ENCODE measurements at regions not wholly inside any gene's neighbourhood (a gene's known extent, or its start where the extent isn't known, plus 50 kb on each side); places are given as distances from the start of the nearest gene placed in this dataset.

DNA sequence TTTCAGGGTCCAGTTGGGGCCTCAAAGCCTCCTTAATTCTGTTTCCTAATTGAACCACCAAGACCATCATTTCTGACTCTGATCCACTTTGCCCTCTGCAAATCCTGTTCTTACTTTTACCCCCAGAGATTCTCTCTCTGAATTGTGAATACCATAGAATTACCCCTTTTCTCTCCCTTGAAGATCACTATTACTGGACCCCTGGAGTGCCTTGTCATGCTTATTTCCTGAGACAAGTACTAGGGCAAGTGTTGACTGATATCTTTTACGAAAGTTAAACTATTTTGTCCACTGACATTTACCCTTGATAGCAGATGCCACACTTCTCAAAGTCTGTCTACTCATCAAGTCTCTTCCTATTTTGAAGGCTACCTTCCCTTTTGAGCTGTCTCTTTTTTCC, 246.9 kb upstream of the PTGER4 start:
- Histone ChIP-seq H3K4me1 (no peaks in the 10 kb centered on the region), H3K4me3 (no peak overlapping the region), H3K27me3 (no peaks in the 10 kb centered on the region), H3K36me3 (no peaks in the 10 kb centered on the region), H3K27ac (no peak overlapping the region), H3K9me3 (no peaks in the 10 kb centered on the region)
- DNase-seq, result no peak
- WGBS, 2 donors, result 86 to 95% methylated on average over 1 of the region's 1 CpG
- TF ChIP-seq, protein P1, sequence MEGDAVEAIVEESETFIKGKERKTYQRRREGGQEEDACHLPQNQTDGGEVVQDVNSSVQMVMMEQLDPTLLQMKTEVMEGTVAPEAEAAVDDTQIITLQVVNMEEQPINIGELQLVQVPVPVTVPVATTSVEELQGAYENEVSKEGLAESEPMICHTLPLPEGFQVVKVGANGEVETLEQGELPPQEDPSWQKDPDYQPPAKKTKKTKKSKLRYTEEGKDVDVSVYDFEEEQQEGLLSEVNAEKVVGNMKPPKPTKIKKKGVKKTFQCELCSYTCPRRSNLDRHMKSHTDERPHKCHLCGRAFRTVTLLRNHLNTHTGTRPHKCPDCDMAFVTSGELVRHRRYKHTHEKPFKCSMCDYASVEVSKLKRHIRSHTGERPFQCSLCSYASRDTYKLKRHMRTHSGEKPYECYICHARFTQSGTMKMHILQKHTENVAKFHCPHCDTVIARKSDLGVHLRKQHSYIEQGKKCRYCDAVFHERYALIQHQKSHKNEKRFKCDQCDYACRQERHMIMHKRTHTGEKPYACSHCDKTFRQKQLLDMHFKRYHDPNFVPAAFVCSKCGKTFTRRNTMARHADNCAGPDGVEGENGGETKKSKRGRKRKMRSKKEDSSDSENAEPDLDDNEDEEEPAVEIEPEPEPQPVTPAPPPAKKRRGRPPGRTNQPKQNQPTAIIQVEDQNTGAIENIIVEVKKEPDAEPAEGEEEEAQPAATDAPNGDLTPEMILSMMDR (IDR thresholded peaks at IDR 0.05), result no peak
- TF ChIP-seq EP300 (IDR thresholded peaks at IDR 0.05) (no peak), POLR2AphosphoS5 (IDR thresholded peaks at IDR 0.05) (no peak), POLR2A (IDR thresholded peaks at IDR 0.05) (no peak)
- intact Hi-C loops (cut with DNase I), result no loop called here

DNA sequence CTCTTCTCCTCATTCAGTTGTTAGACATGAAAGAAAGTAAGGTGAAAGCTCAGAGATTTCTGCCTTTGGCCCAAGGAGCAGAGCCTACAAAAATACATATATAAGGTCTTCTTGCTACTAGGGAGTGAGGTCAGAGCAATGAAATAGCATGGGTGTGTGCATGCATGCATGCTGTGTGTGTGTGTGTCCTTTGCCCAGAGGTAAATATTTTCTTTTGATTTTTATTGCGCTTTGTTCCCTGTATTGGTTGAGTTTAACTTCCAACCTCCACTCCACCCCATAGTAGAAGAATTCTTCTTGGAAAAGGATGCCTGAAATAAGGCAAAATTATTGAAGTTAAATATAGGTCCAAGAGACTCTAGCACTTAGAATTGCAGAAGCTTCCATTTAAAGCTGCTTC, 248.0 kb upstream of the PTGER4 start:
- Histone ChIP-seq H3K9me3 (no peaks in the 10 kb centered on the region), H3K27me3 (no peaks in the 10 kb centered on the region), H3K36me3 (no peaks in the 10 kb centered on the region), H3K4me3 (no peak overlapping the region), H3K4me1 (no peaks in the 10 kb centered on the region), H3K27ac (no peak overlapping the region)
- DNase-seq, result no peak
- intact Hi-C loops (cut with DNase I), result no loop called here
- 23 to 76% methylated on average over 1 of the region's 1 CpG for WGBS, 2 donors
- TF ChIP-seq, protein P1 (IDR thresholded peaks at IDR 0.05), result no peak

DNA sequence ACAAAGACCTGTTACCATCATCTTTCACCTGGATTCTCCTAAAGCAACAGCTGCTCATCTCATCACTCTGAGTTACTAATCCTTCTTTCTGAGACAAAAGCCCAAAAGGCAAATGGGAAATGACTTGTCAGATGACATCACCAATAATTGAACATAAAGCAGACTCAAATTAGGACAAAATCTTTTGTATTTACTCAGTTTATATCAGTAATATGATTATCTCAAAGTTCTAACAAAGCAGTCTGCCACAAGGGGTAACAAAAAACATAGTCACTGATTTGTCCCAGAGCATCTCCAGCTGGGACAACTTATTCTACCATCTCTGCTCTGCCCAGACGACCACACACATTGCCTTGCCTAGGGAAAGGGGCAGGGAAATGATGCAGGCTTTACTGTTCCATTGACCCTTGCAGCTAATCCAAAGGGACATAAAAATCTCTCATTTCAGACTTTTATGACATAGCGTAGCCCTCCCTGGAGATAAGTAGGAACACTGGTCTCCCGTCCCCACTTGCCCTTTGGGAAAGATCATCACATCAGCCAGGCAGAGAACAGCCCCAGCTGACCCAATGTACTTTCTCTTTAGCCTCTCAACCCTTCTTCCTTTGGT, 249.5 kb upstream of the PTGER4 start:
- no peak overlapping the region for H3K4me3 ChIP-seq
- DNase-seq, result no peak
- TF ChIP-seq, protein P1 (IDR thresholded peaks at IDR 0.05), result no peak
- TF ChIP-seq POLR2AphosphoS5 (IDR thresholded peaks at IDR 0.05) (no peak), POLR2A (IDR thresholded peaks at IDR 0.05) (no peak), EP300 (IDR thresholded peaks at IDR 0.05) (no peak)
- H3K36me3 ChIP-seq, result no peaks in the 10 kb centered on the region
- no peaks in the 10 kb centered on the region for H3K9me3 ChIP-seq
- WGBS, 2 donors, result 14 to 51% methylated on average over 3 of the region's 3 CpGs
- no peaks in the 10 kb centered on the region for H3K27me3 ChIP-seq
- H3K4me1 ChIP-seq, result no peaks in the 10 kb centered on the region
- intact Hi-C loops (cut with DNase I), result no loop called here
- no peak overlapping the region for H3K27ac ChIP-seq

DNA sequence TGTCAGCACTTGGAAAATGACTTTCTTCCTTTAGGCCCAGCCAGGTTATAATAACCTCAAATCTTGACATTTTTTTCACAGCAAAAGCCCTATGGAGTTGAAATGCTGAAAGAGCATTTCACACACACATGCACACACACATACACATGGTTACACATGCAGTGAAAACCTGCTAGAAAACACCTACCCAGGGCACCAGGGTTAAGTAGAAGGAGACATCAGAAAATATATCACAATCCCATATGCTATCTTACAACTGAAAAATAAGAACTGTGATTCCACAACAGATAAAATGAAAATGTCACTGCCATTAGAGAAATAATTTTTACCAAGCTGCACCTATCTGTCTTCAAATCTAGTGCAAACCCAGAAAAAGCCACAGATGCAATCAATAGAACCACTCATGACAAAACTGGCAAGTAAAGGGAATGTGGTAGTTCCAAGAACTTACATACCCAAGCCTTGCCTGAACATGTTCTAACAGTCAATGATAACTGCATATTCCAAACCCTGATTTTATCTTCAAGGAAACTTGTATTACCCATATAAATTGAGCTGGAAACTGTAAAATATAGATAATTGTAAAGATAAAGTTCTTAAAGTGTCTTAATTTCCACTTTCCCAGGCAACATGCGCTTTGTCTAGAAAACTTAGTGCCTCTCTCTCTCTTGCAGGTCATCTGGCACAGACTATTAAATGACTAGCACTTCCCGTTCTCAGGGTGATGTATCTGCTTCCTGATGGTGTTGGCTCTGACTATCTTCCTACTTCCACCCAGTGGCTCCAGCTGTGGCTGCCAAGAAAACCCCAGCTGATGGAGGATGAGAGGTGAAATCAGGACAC, 250.2 kb upstream of the PTGER4 start:
- no peak for DNase-seq
- Histone ChIP-seq H3K36me3 (no peaks in the 10 kb centered on the region), H3K27ac (no peak overlapping the region), H3K9me3 (no peaks in the 10 kb centered on the region), H3K27me3 (no peaks in the 10 kb centered on the region), H3K4me3 (no peak overlapping the region), H3K4me1 (no peaks in the 10 kb centered on the region)
- WGBS, 2 donors, result 37 to 41% methylated on average over 2 of the region's 2 CpGs
- TF ChIP-seq, protein P1 (IDR thresholded peaks at IDR 0.05), result no peak
- no peak for TF ChIP-seq EP300 (IDR thresholded peaks at IDR 0.05)
- peak in 1 of 4 donors; percentile 34 for TF ChIP-seq POLR2AphosphoS5 (IDR thresholded peaks at IDR 0.05)
- no peak for TF ChIP-seq POLR2A (IDR thresholded peaks at IDR 0.05)
- intact Hi-C loops (cut with DNase I), result no loop called here
